ELR (cell line): ENCODE measurements at regions not wholly inside any gene's neighbourhood (a gene's known extent, or its start where the extent isn't known, plus 50 kb on each side); places are given as distances from the start of the nearest gene placed in this dataset.

Experiments used
- DNase-seq: peaks from one replicate; pipeline ENCODE4 v3.0.0-alpha.2; 2015; ENCODE audit warnings: low read depth

- no peak for DNase-seq
These were observed 661.5 kb upstream of the FRG1 start for GRCh38 chr4:189279188-189279587.

DNA sequence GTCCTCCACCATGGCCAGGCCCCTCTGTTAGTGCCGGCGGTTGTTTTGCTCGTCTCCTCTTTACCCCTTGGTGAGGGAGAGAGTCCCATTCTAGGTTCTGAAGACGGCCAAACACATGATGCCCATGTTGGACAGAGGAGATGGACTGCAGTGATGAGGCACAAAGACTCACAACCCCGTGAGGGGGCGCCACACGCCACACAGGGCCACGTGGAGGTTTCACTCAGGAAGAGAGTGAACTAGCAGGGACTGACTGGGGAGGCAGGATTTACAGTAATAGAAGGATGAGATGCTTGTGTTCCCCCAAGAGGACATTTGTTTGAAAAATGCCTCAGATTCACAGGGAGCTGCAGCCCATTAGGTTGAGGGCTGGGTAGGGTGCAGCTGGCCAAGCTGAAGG, 655.3 kb upstream of the FRG1 start:
- no peak for DNase-seq

DNA sequence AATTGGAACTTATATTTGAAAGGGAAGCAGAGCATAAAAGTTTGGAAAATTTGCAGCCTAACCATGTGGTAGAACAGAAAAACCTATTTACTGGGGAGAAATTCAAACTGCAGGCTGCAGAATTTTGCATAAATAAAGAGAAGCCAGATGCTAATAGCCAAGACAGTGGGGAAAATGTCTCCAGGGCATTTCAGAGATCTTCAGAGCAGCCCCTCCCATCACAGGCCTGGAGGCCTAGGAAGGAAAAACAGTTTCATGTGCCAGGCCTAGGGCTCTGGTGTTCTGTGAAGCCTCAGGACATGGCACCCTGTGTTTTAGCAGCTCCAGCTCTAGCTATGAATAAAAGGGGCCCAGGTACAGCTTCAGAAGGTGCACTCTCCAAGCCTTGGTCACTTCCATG, 648.7 kb upstream of the FRG1 start:
- no peak for DNase-seq

DNA sequence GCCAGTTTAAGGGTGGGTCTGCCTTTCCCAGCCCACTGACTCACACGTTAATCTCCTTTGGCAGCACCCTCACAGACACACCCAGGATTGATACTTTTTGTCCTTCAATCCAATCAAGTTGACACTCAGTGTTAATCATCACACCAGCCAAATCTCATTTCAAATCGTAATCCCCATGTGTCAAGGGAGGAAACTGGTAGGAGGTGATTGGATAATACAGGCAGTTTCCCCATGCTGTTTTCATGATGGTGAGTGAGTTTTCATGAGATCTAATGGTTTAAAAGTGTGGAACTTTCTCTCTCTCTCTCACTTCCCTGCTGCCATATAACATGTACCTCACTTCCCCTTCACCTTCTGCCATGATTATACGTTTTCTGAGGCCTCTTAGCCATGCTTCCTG, 647.2 kb upstream of the FRG1 start:
- no peak for DNase-seq

DNA sequence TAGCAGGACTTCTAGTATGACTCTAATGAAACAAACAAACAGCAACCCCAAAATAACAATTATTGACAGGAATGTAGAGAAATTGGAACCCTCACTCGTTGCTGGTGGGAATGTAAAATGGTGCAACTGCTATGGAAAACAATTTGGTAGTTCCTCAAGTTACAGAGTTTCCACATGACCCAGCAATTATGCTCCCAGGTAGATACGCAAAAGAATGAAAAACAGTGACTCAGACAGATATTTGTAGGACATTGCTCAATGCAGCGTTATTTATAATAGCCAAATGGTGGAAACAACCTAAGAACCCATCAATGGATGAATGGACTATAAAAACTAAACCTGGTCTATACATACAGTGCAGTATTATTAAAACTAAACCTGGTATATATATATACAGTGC, 646.1 kb upstream of the FRG1 start:
- DNase-seq = no peak

DNA sequence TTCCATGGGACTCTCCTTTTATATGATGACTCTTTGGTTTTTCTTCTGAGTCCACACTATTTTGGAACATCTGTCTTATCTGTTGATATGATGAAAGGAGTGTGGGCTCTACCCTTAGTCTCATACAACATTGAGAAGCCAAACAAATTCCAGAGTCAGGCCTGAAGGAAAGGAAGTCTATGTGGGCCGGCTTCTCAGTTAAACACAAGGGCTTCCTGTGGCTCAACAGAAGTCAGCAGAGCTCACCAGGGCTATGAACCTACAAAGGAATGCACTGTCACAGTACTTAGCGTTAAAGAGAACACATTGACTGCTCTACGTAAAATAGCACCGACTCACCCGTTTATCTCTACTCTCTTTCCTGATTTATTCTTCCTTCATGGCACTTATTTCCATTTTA, 641.0 kb upstream of the FRG1 start:
- no peak for DNase-seq

DNA sequence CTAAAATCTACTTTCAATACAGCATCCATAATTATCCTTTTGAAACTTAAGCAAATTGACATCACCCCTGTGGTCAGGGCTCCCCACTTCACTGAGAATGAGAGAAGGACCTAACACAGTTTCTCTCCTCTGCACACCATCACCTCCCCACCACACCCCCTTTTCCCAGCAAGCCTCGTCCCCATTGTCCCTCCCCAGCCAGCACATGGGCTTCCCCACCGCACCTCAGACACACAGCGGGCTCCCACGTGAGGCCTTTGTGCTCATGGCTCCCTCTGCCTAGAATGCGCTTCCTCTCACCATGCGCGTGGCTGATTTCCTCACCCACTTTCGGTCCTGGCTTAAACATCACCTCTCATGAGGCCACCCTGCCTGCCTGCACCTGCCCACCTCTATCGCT, 639.0 kb upstream of the FRG1 start:
- DNase-seq = no peak

GRCh38 chr4:189302719-189303118, 638.0 kb upstream of the FRG1 start:
- no peak for DNase-seq

GRCh38 chr4:189304167-189304566, 636.5 kb upstream of the FRG1 start:
- no peak for DNase-seq

DNA sequence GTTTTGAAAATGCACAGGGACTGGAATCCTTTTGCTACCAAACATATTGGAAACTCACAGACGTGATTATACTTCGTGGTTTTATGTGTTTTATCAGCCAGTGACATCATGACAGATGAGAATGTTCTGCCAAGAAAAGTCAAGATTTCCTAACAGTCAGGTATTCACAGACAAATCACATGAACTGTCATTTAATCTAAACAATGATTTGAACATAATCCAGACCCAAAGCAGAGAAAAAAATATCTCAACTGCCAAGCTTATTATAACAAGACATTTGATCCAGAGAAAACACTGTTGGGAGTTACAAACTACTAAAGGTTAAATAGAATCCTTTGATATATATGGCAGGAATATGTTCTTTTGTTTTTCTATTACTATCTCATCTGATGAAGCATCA, 635.9 kb upstream of the FRG1 start:
- DNase-seq = no peak

GRCh38 chr4:189305500-189305899, 635.2 kb upstream of the FRG1 start:
- no peak for DNase-seq

GRCh38 chr4:189311251-189311650, 629.4 kb upstream of the FRG1 start:
- DNase-seq = no peak

DNA sequence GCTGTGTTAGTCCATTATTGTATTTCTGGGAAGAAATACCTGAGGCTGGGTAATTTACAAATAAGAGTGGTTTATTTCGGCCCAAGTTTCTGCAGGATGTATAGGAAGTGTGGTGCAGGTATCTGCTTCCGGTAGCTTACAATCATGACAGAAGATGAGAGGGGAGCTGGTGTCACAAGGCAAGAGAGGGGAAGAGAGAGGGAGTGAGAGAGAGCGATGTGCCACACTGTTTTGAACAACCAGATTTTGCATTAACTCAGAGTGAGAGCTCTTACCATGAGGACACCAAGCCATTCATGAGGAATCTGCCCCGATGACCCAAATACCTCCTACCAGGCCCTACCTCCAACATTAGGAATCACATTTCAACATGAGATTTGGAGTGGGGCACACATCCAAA, 627.6 kb upstream of the FRG1 start:
- DNase-seq = no peak

- DNase-seq = no peak
These were observed 626.7 kb upstream of the FRG1 start for GRCh38 chr4:189313861-189314513.

GRCh38 chr4:189322426-189322825, 618.2 kb upstream of the FRG1 start:
- no peak for DNase-seq

DNA sequence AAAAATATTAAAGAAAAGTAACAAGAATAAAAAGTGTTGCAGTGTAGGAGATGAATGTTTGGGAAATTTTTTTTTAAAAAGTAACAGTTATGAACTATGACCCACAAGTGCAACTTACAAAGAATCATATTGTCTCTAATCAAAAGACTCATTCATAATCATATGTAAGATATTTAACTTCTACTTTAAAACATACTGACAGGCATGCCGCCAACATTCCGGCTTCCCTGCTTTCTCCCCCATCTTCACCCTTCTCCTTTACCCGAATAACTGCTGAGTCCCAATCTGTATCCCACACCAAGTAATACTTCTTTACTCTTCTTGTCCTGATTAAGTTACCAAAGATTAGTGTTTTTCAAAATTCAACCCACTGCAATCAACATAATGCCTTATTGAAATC, 598.8 kb upstream of the FRG1 start:
- no peak for DNase-seq

- DNase-seq = no peak
These were observed 585.1 kb upstream of the FRG1 start for GRCh38 chr4:189355590-189355989.

- no peak for DNase-seq
These were observed 578.3 kb upstream of the FRG1 start for GRCh38 chr4:189362364-189362763.

- no peak for DNase-seq
These were observed 576.6 kb upstream of the FRG1 start for GRCh38 chr4:189364032-189364449.

DNA sequence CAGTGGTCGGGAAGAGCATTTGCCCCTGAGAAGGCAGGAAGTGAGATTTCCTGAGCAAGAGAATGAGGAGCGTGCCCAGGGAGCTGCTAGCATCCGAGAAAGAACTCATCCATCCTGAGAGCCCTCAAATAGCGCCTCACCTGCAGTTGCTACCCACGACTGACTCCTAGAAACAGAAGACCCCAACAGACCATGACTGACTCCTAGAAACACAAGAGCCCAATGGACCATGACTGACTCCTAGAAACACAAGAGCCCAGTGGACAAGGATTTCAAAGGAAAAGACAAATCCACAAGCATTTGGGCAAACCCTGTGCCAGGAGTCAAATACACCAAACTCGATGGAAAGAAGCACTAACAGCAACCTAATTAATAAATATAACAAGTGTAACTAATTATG, 575.2 kb upstream of the FRG1 start:
- no peak for DNase-seq

GRCh38 chr4:189367832-189368231, 572.8 kb upstream of the FRG1 start:
- DNase-seq = no peak

GRCh38 chr4:189374176-189374575, 566.5 kb upstream of the FRG1 start:
- no peak for DNase-seq

DNA sequence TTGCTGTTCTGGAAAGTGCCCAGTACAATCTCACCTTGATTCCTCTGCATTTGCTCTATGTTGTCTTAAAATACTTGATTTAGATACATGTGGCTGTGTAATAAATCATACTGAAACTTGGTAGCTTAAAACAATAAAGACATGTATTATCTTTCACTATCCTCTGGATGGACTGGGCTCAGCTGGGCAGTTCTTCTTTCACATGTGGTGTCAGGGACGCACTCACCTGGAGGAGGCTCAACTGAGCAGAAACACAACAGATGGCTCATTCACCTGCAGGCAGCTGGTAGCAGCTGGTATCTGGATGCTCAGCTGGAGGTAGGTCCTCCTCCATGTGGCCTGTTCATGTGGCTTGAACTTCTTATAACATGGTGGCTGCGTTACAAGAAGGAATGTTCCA, 563.8 kb upstream of the FRG1 start:
- no peak for DNase-seq

DNA sequence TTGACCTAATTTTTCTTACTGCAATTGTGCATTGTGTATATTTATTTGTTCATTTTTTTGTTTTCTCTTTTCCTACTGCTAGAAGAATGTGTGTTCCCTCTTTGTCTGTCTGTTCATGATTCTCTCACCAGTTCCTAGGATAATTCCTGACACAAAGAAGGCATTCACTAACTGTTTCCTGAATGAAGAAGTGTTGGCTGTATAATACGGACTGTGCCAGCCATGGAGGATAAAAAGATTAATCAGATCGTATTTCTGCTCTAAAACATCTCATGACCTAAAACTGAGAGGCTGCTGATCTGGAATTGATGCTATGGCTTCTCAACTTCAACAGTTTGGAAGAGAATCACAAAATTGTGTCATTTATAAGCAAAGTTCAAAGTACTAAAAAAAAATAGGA, 563.1 kb upstream of the FRG1 start:
- no peak for DNase-seq

DNA sequence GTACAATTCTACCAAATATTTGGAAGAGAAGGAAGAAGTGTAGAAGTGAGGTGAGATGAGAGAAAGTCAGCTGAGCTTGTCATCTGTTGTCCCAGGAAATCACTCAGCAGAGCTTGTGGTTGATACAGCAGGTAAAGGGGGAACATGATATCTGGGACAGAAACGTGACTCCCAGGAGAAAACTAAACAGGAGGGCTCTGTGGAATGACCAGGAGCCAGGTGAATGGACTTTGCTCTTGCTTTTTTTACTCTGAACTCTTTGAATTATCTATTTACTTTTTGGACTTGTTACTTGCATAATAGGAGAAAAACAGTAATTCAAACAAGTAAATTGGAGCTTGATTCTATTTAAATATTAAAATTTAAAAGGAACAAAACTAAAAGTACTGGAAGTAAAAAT, 555.6 kb upstream of the FRG1 start:
- no peak for DNase-seq
